IgD-negative memory B cell (primary cell): ENCODE measurements at regions not wholly inside any gene's neighbourhood (a gene's known extent, or its start where the extent isn't known, plus 50 kb on each side); places are given as distances from the start of the nearest gene placed in this dataset.
"Not testable (repeated sequence)": the region's sequence is repeated elsewhere in the genome, so short reads cannot be mapped to it uniquely, and the experiment has no call there.

ENCODE experiments used
- H3K27ac Mint-ChIP-seq, 3 donors: one replicate each; pipeline ENCODE4 v1.8.0; 2020 to 2022; ENCODE audit warnings: mild to moderate bottlenecking in 3 of 3, mixed read lengths in 3 of 3, moderate library complexity in 1 of 3
- H3K27me3 Mint-ChIP-seq: one replicate; pipeline ENCODE4 v1.8.0; 2021; ENCODE audit warnings: mixed read lengths
- H3K36me3 Mint-ChIP-seq: one replicate; pipeline ENCODE4 v1.8.0; 2020; ENCODE audit warnings: mild to moderate bottlenecking, mixed read lengths
- H3K4me1 Mint-ChIP-seq, 3 donors: one replicate each; pipeline ENCODE4 v1.8.0; 2020 to 2022; ENCODE audit warnings: mixed read lengths in 3 of 3, mild to moderate bottlenecking in 1 of 3
- H3K4me3 Mint-ChIP-seq, 4 donors: one replicate each; pipeline ENCODE4 v1.8.0; 2020 to 2022; ENCODE audit warnings: mild to moderate bottlenecking in 4 of 4, mixed read lengths in 4 of 4, moderate library complexity in 3 of 4
- H3K9me3 Mint-ChIP-seq, 3 donors: one replicate each; pipeline ENCODE4 v1.8.0; 2020 to 2021; ENCODE audit warnings: mixed read lengths in 3 of 3, mild to moderate bottlenecking in 1 of 3

GRCh38 chrX:27241981-27242380 is 221.2 kb downstream of the PPP4R3C start:
- H3K36me3 Mint-ChIP-seq, result no peaks in the 10 kb centered on the region
- no peak overlapping the region for H3K4me3 Mint-ChIP-seq
- H3K27ac Mint-ChIP-seq, result no peak overlapping the region
- H3K9me3 Mint-ChIP-seq, result peaks cover 0 to 11% (median 3%) of the 10 kb centered on the region in 3 donors
- no peaks in the 10 kb centered on the region for H3K4me1 Mint-ChIP-seq
- no peaks in the 10 kb centered on the region for H3K27me3 Mint-ChIP-seq

- Mint-ChIP-seq H3K9me3 (peaks cover 0 to 11% (median 3%) of the 10 kb centered on the region in 3 donors), H3K27ac (peak overlapping the region in 1 of 3 donors; percentile 42), H3K4me3 (peak overlapping the region in 1 of 4 donors; percentile 63)
- not testable (repeated sequence) for H3K4me1 Mint-ChIP-seq, H3K27me3 Mint-ChIP-seq, H3K36me3 Mint-ChIP-seq
Measured at GRCh38 chrX:27240042-27240441, 223.1 kb downstream of the PPP4R3C start.

- H3K4me3 Mint-ChIP-seq, result no peak overlapping the region
- no peaks in the 10 kb centered on the region for H3K4me1 Mint-ChIP-seq
- no peaks in the 10 kb centered on the region for H3K36me3 Mint-ChIP-seq
- no peak overlapping the region for H3K27ac Mint-ChIP-seq
- peaks cover 0 to 11% (median 3%) of the 10 kb centered on the region in 3 donors for H3K9me3 Mint-ChIP-seq
- no peaks in the 10 kb centered on the region for H3K27me3 Mint-ChIP-seq
Measured at GRCh38 chrX:27236681-27237080, 226.5 kb downstream of the PPP4R3C start.

GRCh38 chrX:27229721-27230120 is 233.4 kb downstream of the PPP4R3C start:
- H3K36me3 Mint-ChIP-seq, result no peaks in the 10 kb centered on the region
- H3K4me3 Mint-ChIP-seq, result no peak overlapping the region
- H3K27ac Mint-ChIP-seq, result no peak overlapping the region
- H3K4me1 Mint-ChIP-seq, result no peaks in the 10 kb centered on the region
- H3K9me3 Mint-ChIP-seq, result no peaks in the 10 kb centered on the region
- H3K27me3 Mint-ChIP-seq, result no peaks in the 10 kb centered on the region

GRCh38 chrX:27222661-27223060 is 240.5 kb downstream of the PPP4R3C start:
- Mint-ChIP-seq H3K27me3 (no peaks in the 10 kb centered on the region), H3K9me3 (peaks cover 0 to 8% (median 0%) of the 10 kb centered on the region in 3 donors), H3K4me3 (no peak overlapping the region), H3K4me1 (no peaks in the 10 kb centered on the region), H3K36me3 (no peaks in the 10 kb centered on the region), H3K27ac (no peak overlapping the region)

GRCh38 chrX:27186671-27187070 is 276.5 kb downstream of the PPP4R3C start:
- Mint-ChIP-seq H3K27ac (no peak overlapping the region), H3K4me1 (peaks cover 0 to 2% (median 0%) of the 10 kb centered on the region in 3 donors), H3K36me3 (no peaks in the 10 kb centered on the region), H3K9me3 (no peaks in the 10 kb centered on the region), H3K4me3 (no peak overlapping the region), H3K27me3 (no peaks in the 10 kb centered on the region)

- Mint-ChIP-seq H3K36me3 (no peaks in the 10 kb centered on the region), H3K27ac (no peak overlapping the region), H3K4me3 (no peak overlapping the region), H3K4me1 (no peaks in the 10 kb centered on the region), H3K9me3 (peaks cover 0 to 3% (median 0%) of the 10 kb centered on the region in 3 donors), H3K27me3 (peaks cover 1% of the 10 kb centered on the region)
Measured at GRCh38 chrX:27163236-27163635, 299.9 kb downstream of the PPP4R3C start.

- Mint-ChIP-seq H3K27ac (no peak overlapping the region), H3K4me3 (no peak overlapping the region), H3K9me3 (peaks cover 0 to 3% (median 0%) of the 10 kb centered on the region in 3 donors), H3K27me3 (no peaks in the 10 kb centered on the region), H3K36me3 (no peaks in the 10 kb centered on the region), H3K4me1 (no peaks in the 10 kb centered on the region)
Measured at GRCh38 chrX:27162496-27162895, 300.6 kb downstream of the PPP4R3C start.

- not testable (repeated sequence) for H3K27ac Mint-ChIP-seq, H3K9me3 Mint-ChIP-seq, H3K36me3 Mint-ChIP-seq, H3K27me3 Mint-ChIP-seq, H3K4me3 Mint-ChIP-seq, H3K4me1 Mint-ChIP-seq
Measured at GRCh38 chrX:27156921-27157320, 306.2 kb downstream of the PPP4R3C start.

- Mint-ChIP-seq H3K36me3 (peaks cover 2% of the 10 kb centered on the region), H3K4me3 (no peak overlapping the region), H3K27me3 (no peaks in the 10 kb centered on the region), H3K27ac (no peak overlapping the region), H3K4me1 (no peaks in the 10 kb centered on the region), H3K9me3 (peaks cover 0 to 1% (median 0%) of the 10 kb centered on the region in 3 donors)
Measured at GRCh38 chrX:27136325-27136724, 326.8 kb downstream of the PPP4R3C start.

- Mint-ChIP-seq H3K27me3 (no peaks in the 10 kb centered on the region), H3K36me3 (peaks cover 3% of the 10 kb centered on the region), H3K9me3 (peaks cover 0 to 2% (median 1%) of the 10 kb centered on the region in 3 donors), H3K4me3 (no peak overlapping the region), H3K4me1 (no peaks in the 10 kb centered on the region), H3K27ac (no peak overlapping the region)
Measured at GRCh38 chrX:27132862-27133261, 330.3 kb downstream of the PPP4R3C start.

- H3K27ac Mint-ChIP-seq, H3K36me3 Mint-ChIP-seq, H3K9me3 Mint-ChIP-seq, H3K27me3 Mint-ChIP-seq, H3K4me1 Mint-ChIP-seq, H3K4me3 Mint-ChIP-seq: not testable (repeated sequence)
Measured at GRCh38 chrX:27087176-27087575, 376.0 kb downstream of the PPP4R3C start.

GRCh38 chrX:27086237-27086636 is 376.9 kb downstream of the PPP4R3C start:
- Mint-ChIP-seq H3K27ac (no peak overlapping the region), H3K4me1 (no peaks in the 10 kb centered on the region), H3K27me3 (no peaks in the 10 kb centered on the region), H3K4me3 (no peak overlapping the region), H3K36me3 (no peaks in the 10 kb centered on the region), H3K9me3 (peaks cover 2 to 3% (median 3%) of the 10 kb centered on the region in 3 donors)

- no peak overlapping the region for H3K4me3 Mint-ChIP-seq
- H3K4me1 Mint-ChIP-seq, result no peaks in the 10 kb centered on the region
- no peaks in the 10 kb centered on the region for H3K36me3 Mint-ChIP-seq
- no peak overlapping the region for H3K27ac Mint-ChIP-seq
- peaks cover 0 to 3% (median 2%) of the 10 kb centered on the region in 3 donors for H3K9me3 Mint-ChIP-seq
- no peaks in the 10 kb centered on the region for H3K27me3 Mint-ChIP-seq
Measured at GRCh38 chrX:27085346-27085745, 377.8 kb downstream of the PPP4R3C start.

GRCh38 chrX:27078371-27078770 is 384.8 kb downstream of the PPP4R3C start:
- H3K4me3 Mint-ChIP-seq, result no peak overlapping the region
- no peaks in the 10 kb centered on the region for H3K36me3 Mint-ChIP-seq
- no peaks in the 10 kb centered on the region for H3K27me3 Mint-ChIP-seq
- peaks cover 0 to 10% (median 0%) of the 10 kb centered on the region in 3 donors for H3K9me3 Mint-ChIP-seq
- no peak overlapping the region for H3K27ac Mint-ChIP-seq
- H3K4me1 Mint-ChIP-seq, result no peaks in the 10 kb centered on the region

GRCh38 chrX:27057883-27058282 is 405.3 kb downstream of the PPP4R3C start:
- H3K36me3 Mint-ChIP-seq, result no peaks in the 10 kb centered on the region

GRCh38 chrX:27039332-27039731 is 423.8 kb downstream of the PPP4R3C start:
- Mint-ChIP-seq H3K36me3 (no peaks in the 10 kb centered on the region), H3K4me1 (no peaks in the 10 kb centered on the region), H3K27ac (no peak overlapping the region), H3K27me3 (no peaks in the 10 kb centered on the region), H3K4me3 (no peak overlapping the region), H3K9me3 (peaks cover 0 to 3% (median 0%) of the 10 kb centered on the region in 3 donors)

More at GRCh38 chrX:27057883-27058282, 405.3 kb downstream of the PPP4R3C start:
- H3K4me1 Mint-ChIP-seq, result no peaks in the 10 kb centered on the region
- H3K27me3 Mint-ChIP-seq, result no peaks in the 10 kb centered on the region
- H3K9me3 Mint-ChIP-seq, result peaks cover 0 to 6% (median 3%) of the 10 kb centered on the region in 3 donors
- H3K4me3 Mint-ChIP-seq, result no peak overlapping the region
- no peak overlapping the region for H3K27ac Mint-ChIP-seq
